ENCODE measurements at regions not wholly inside any gene's neighbourhood (a gene's known extent, or its start where the extent isn't known, plus 50 kb on each side); places are given as distances from the start of the nearest gene placed in this dataset.

DNA sequence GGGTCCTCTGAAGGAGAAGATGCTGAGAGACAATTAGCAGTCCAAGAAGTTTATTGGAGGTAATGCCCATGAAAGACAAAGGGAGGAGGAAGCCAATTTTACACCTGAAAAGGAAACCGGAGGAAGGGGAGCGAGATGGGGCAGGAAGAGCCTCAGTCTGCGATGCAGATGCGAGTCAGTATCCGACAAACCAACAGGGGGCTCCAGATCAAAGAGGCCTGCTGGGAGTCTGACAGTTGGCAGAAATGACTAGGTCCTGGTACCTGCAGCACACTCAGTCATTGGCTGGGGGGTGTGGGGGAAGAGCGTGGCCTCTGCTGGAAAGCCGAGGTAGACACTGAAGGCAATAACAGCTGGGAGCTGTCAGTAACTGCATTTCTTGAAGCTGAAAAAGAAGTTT is 231.1 kb upstream of the CENPE start:
- ATAC-seq, result peak; percentile 95
- Histone ChIP-seq H3K4me2 (ENCODE audit: control insufficient read depth, insufficient read depth) (no peak overlapping the region), H3K27me3 (replicated peaks in 1 of 2; ENCODE audit: control insufficient read depth in 2 of 2, insufficient read depth in 2 of 2, low read length in 1 of 2) (no peaks in the 10 kb centered on the region), H3K9me3 (replicated peaks; ENCODE audit: control insufficient read depth, insufficient read depth, low read length) (no peaks in the 10 kb centered on the region), H3K36me3 (ENCODE audit: control insufficient read depth in 2 of 2, insufficient read depth in 2 of 2, low read length in 1 of 2) (no peaks in the 10 kb centered on the region), H3K9ac (ENCODE audit: control insufficient read depth, insufficient read depth, low read length) (no peak overlapping the region), H4K20me1 (ENCODE audit: control insufficient read depth, insufficient read depth) (no peaks in the 10 kb centered on the region), H3K27ac (ENCODE audit: control insufficient read depth, insufficient read depth) (no peak overlapping the region), H3K4me1 (ENCODE audit: control insufficient read depth, insufficient read depth, low read length) (no peaks in the 10 kb centered on the region), H3K4me3 (no peak overlapping the region), H3K79me2 (ENCODE audit: control insufficient read depth, insufficient read depth, low read length) (no peaks in the 10 kb centered on the region), H2AFZ (ENCODE audit: control insufficient read depth, low read depth, low read length) (no peak overlapping the region)
- no TSS peak for BruUV-seq (replicated peaks)
- 20% methylated on average over 7 of the region's 7 CpGs for WGBS (ENCODE audit: insufficient coverage, insufficient replicate concordance, low lambda C conversion rate, missing lambda C conversion rate)
- FAIRE-seq, result no peak
- ChIA-PET POLR2A (no interaction called here), CTCF (no interaction called here), SMC1A (ENCODE audit: uncharacterized antibody, unreplicated experiment) (no interaction called here), RAD21 (ENCODE audit: unreplicated experiment) (no interaction called here)
- intact Hi-C loops (cut with micrococcal nuclease; ENCODE audit: unreplicated experiment), result loop anchor here (5.0 kb wide), 1 partner anchor 503 kb away; no protein-coding TSS in a partner anchor
- in situ Hi-C loops (cut with MboI), result no loop called here
- DNase-seq (ENCODE audit: low read depth, low spot score), result no peak
- TF ChIP-seq SMAD1 (IDR thresholded peaks at IDR 0.05; ENCODE audit: low read depth, partially characterized antibody), result no peak
- peak; percentile 25; the same call in 1 of the 2 replicates for TF ChIP-seq SMC3 (IDR thresholded peaks at IDR 0.05; ENCODE audit: borderline replicate concordance, low read length)
- TF ChIP-seq, protein P1, sequence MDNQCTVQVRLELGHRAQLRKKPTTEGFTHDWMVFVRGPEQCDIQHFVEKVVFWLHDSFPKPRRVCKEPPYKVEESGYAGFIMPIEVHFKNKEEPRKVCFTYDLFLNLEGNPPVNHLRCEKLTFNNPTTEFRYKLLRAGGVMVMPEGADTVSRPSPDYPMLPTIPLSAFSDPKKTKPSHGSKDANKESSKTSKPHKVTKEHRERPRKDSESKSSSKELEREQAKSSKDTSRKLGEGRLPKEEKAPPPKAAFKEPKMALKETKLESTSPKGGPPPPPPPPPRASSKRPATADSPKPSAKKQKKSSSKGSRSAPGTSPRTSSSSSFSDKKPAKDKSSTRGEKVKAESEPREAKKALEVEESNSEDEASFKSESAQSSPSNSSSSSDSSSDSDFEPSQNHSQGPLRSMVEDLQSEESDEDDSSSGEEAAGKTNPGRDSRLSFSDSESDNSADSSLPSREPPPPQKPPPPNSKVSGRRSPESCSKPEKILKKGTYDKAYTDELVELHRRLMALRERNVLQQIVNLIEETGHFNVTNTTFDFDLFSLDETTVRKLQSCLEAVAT (IDR thresholded peaks at IDR 0.05), result no peak
- no peak for TF ChIP-seq EGR1 (IDR thresholded peaks at IDR 0.05; ENCODE audit: borderline replicate concordance in 1 of 2, low read depth in 2 of 2, low read length in 2 of 2)
- TF ChIP-seq, protein P2, sequence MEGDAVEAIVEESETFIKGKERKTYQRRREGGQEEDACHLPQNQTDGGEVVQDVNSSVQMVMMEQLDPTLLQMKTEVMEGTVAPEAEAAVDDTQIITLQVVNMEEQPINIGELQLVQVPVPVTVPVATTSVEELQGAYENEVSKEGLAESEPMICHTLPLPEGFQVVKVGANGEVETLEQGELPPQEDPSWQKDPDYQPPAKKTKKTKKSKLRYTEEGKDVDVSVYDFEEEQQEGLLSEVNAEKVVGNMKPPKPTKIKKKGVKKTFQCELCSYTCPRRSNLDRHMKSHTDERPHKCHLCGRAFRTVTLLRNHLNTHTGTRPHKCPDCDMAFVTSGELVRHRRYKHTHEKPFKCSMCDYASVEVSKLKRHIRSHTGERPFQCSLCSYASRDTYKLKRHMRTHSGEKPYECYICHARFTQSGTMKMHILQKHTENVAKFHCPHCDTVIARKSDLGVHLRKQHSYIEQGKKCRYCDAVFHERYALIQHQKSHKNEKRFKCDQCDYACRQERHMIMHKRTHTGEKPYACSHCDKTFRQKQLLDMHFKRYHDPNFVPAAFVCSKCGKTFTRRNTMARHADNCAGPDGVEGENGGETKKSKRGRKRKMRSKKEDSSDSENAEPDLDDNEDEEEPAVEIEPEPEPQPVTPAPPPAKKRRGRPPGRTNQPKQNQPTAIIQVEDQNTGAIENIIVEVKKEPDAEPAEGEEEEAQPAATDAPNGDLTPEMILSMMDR (IDR thresholded peaks at IDR 0.05 in 2 of 3, conservative IDR thresholded peaks at IDR 0.05 in 1 of 3; ENCODE audit: control insufficient read depth in 2 of 3, extremely low read depth in 1 of 3, insufficient read depth in 1 of 3, low read depth in 3 of 3, low read length in 3 of 3), result peak; percentile 25 to 49 (median 31); a peak in 5 of 6 replicates
- no peak for TF ChIP-seq ZNF384 (IDR thresholded peaks at IDR 0.05; ENCODE audit: borderline replicate concordance, low read depth, low read length)
- TF ChIP-seq JUNB (IDR thresholded peaks at IDR 0.05), result 0 out of 2 replicates have a peak, but pooled peaks have one; percentile 27
- TF ChIP-seq, protein P3, sequence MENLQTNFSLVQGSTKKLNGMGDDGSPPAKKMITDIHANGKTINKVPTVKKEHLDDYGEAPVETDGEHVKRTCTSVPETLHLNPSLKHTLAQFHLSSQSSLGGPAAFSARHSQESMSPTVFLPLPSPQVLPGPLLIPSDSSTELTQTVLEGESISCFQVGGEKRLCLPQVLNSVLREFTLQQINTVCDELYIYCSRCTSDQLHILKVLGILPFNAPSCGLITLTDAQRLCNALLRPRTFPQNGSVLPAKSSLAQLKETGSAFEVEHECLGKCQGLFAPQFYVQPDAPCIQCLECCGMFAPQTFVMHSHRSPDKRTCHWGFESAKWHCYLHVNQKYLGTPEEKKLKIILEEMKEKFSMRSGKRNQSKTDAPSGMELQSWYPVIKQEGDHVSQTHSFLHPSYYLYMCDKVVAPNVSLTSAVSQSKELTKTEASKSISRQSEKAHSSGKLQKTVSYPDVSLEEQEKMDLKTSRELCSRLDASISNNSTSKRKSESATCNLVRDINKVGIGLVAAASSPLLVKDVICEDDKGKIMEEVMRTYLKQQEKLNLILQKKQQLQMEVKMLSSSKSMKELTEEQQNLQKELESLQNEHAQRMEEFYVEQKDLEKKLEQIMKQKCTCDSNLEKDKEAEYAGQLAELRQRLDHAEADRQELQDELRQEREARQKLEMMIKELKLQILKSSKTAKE (IDR thresholded peaks at IDR 0.05; ENCODE audit: low read depth, poor library complexity, severe bottlenecking), result no peak
- TF ChIP-seq RELA (IDR thresholded peaks at IDR 0.05; ENCODE audit: borderline replicate concordance, partially characterized antibody), result no peak
- TF ChIP-seq, protein P4, sequence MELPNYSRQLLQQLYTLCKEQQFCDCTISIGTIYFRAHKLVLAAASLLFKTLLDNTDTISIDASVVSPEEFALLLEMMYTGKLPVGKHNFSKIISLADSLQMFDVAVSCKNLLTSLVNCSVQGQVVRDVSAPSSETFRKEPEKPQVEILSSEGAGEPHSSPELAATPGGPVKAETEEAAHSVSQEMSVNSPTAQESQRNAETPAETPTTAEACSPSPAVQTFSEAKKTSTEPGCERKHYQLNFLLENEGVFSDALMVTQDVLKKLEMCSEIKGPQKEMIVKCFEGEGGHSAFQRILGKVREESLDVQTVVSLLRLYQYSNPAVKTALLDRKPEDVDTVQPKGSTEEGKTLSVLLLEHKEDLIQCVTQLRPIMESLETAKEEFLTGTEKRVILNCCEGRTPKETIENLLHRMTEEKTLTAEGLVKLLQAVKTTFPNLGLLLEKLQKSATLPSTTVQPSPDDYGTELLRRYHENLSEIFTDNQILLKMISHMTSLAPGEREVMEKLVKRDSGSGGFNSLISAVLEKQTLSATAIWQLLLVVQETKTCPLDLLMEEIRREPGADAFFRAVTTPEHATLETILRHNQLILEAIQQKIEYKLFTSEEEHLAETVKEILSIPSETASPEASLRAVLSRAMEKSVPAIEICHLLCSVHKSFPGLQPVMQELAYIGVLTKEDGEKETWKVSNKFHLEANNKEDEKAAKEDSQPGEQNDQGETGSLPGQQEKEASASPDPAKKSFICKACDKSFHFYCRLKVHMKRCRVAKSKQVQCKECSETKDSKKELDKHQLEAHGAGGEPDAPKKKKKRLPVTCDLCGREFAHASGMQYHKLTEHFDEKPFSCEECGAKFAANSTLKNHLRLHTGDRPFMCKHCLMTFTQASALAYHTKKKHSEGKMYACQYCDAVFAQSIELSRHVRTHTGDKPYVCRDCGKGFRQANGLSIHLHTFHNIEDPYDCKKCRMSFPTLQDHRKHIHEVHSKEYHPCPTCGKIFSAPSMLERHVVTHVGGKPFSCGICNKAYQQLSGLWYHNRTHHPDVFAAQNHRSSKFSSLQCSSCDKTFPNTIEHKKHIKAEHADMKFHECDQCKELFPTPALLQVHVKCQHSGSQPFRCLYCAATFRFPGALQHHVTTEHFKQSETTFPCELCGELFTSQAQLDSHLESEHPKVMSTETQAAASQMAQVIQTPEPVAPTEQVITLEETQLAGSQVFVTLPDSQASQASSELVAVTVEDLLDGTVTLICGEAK (IDR thresholded peaks at IDR 0.05; ENCODE audit: borderline replicate concordance), result no peak
- TF ChIP-seq NR2F1 (conservative IDR thresholded peaks at IDR 0.05), result no peak
- no peak for TF ChIP-seq TCF3 (IDR thresholded peaks at IDR 0.05; ENCODE audit: borderline replicate concordance, insufficient read depth, low read depth, low read length)
- peak; percentile 71 for TF ChIP-seq TCF7 (IDR thresholded peaks at IDR 0.05; ENCODE audit: borderline replicate concordance)
- TF ChIP-seq RAD21 (IDR thresholded peaks at IDR 0.05; ENCODE audit: insufficient read depth, low read depth, low read length), result 0 out of 2 replicates have a peak, but pooled peaks have one; percentile 30
- TF ChIP-seq BCL11A (IDR thresholded peaks at IDR 0.05; ENCODE audit: low read depth, low read length), result no peak

Data from GM12878 (cell line).